Parathyroid adenoma (tissue), 2 donors: ENCODE measurements at regions not wholly inside any gene's neighbourhood (a gene's known extent, or its start where the extent isn't known, plus 50 kb on each side); places are given as distances from the start of the nearest gene placed in this dataset.

Experiments used
- H2AFZ ChIP-seq: fragments of 300-600 bp; sonication (generic); one replicate; pipeline ENCODE4 v1.7.0; 2017; ENCODE audit warnings: antibody characterized with exemption, mild to moderate bottlenecking
- H3K27ac ChIP-seq: fragments of 300-600 bp; sonication (generic); one replicate; pipeline ENCODE4 v1.7.0; 2017
- H3K27me3 ChIP-seq: fragments of 300-600 bp; sonication (generic); one replicate; pipeline ENCODE4 v1.7.0; 2017; ENCODE audit warnings: low read length; ENCODE audit not compliant: control insufficient read depth, insufficient read depth
- H3K36me3 ChIP-seq: fragments of 300-600 bp; sonication (generic); one replicate; pipeline ENCODE4 v1.7.0; 2017; ENCODE audit warnings: low read length; ENCODE audit not compliant: control insufficient read depth, insufficient read depth
- H3K4me1 ChIP-seq: fragments of 300-600 bp; sonication (generic); one replicate; pipeline ENCODE4 v1.7.0; 2017; ENCODE audit warnings: control low read depth
- H3K4me2 ChIP-seq: fragments of 300-600 bp; sonication (generic); one replicate; pipeline ENCODE4 v1.7.0; 2017; ENCODE audit warnings: low read length
- H3K4me3 ChIP-seq: fragments of 300-600 bp; sonication (generic); one replicate; pipeline ENCODE4 v1.7.0; 2017; ENCODE audit warnings: low read depth, low read length
- H3K79me2 ChIP-seq: fragments of 300-600 bp; sonication (generic); one replicate; pipeline ENCODE4 v1.7.0; 2017; ENCODE audit warnings: control low read depth
- H3K9ac ChIP-seq: fragments of 300-600 bp; sonication (generic); one replicate; pipeline ENCODE4 v1.7.0; 2017; ENCODE audit warnings: mild to moderate bottlenecking
- H3K9me3 ChIP-seq: fragments of 300-600 bp; sonication (generic); one replicate; pipeline ENCODE4 v1.7.0; 2017; ENCODE audit warnings: low read length; ENCODE audit not compliant: control insufficient read depth
- TF ChIP-seq, protein P1 (sequence below): fragments of 300-600 bp; sonication (generic); IDR thresholded peaks from one replicate; pipeline ENCODE4 v1.7.0; 2017; ENCODE audit warnings: antibody characterized with exemption, mild to moderate bottlenecking
- donor health status: primary hyperparathyroidism.

DNA sequence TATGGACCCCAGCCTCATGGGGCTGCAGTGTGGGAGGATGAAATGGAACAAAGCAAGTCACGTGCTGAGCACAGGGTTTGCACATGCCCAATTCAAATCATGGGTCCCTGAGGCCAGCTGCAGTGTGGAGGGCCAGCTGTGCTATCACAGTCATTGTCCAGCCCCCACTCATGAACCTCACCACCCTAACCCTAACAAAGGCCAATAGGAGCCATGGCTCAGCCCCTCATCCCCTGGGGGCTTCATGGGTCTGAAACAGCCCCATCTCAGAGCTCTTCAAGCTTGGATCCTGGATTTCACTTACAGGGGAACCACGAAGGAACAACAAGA, 125.6 kb upstream of the MAFB start:
- Histone ChIP-seq H3K4me3 (no peak overlapping the region), H2AFZ (no peak overlapping the region), H3K4me1 (no peaks in the 10 kb centered on the region), H3K9me3 (no peaks in the 10 kb centered on the region), H3K27me3 (no peaks in the 10 kb centered on the region), H3K79me2 (no peaks in the 10 kb centered on the region), H3K36me3 (no peaks in the 10 kb centered on the region), H3K27ac (no peak overlapping the region), H3K4me2 (no peak overlapping the region), H3K9ac (no peak overlapping the region)
- TF ChIP-seq, protein P1, sequence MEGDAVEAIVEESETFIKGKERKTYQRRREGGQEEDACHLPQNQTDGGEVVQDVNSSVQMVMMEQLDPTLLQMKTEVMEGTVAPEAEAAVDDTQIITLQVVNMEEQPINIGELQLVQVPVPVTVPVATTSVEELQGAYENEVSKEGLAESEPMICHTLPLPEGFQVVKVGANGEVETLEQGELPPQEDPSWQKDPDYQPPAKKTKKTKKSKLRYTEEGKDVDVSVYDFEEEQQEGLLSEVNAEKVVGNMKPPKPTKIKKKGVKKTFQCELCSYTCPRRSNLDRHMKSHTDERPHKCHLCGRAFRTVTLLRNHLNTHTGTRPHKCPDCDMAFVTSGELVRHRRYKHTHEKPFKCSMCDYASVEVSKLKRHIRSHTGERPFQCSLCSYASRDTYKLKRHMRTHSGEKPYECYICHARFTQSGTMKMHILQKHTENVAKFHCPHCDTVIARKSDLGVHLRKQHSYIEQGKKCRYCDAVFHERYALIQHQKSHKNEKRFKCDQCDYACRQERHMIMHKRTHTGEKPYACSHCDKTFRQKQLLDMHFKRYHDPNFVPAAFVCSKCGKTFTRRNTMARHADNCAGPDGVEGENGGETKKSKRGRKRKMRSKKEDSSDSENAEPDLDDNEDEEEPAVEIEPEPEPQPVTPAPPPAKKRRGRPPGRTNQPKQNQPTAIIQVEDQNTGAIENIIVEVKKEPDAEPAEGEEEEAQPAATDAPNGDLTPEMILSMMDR: no peak

DNA sequence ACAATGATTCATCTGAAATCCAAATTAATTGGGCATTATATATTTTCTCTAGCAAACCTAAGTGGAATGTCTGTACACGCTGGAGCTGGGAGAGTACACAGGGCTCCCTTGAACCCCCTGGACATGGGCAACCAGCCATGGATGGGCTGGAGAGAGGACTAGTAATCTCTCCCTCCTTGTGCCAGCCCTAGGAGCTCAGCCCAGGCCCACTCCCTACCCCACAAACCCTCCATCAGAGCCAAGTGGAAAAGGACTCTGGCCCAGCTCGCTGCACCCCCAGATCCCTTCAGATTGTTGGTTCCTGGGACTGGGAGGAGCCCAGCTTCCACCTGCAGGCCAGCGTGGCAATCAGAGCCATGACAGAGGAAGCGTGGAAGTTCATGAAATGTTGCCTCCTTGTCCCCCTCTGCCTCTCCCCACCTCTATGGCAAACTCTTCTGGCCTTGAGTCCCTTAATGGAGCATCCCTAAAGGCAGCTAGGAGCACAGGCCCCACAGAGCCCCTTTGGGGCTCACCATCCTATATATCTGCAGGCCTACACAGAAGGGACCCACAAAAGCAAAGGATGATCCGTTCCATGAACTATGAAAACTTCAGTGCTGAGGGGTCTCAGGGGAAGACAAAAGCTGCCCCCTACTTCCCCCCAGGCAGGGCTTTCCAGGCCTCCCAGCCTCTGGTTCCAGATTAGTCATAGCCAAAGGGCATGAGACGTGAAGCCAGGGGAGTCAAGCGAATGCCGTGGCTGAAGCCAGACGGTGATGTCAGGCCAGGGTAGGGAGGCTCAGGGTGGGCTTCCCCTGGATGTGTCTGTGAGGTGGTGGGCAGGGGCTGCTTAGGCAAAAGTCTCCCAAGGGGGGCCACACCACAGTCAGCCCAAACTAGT, 126.4 kb upstream of the MAFB start:
- Histone ChIP-seq H3K36me3 (no peaks in the 10 kb centered on the region), H3K27ac (no peak overlapping the region), H3K4me1 (no peaks in the 10 kb centered on the region), H3K9me3 (no peaks in the 10 kb centered on the region), H3K4me2 (no peak overlapping the region), H3K79me2 (no peaks in the 10 kb centered on the region), H3K27me3 (no peaks in the 10 kb centered on the region), H3K4me3 (no peak overlapping the region), H3K9ac (no peak overlapping the region), H2AFZ (no peak overlapping the region)
- TF ChIP-seq, protein P1: no peak

DNA sequence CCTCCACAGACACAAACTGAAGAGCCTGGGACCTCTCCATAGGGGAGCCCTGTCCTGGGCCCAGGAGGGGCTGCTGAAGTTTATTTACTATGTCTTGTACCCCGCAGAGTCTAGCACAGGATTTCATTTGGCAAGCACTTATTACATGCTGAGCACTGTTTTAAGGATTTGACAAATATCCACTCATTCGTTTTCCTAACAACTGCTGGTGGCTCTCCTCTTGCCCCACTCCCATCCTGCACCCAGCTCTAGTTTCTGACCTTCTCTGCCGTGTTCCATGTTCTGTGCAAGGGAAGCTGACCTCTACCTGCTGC, 127.0 kb upstream of the MAFB start:
- TF ChIP-seq, protein P1: no peak
- Histone ChIP-seq H3K9me3 (no peaks in the 10 kb centered on the region), H3K79me2 (no peaks in the 10 kb centered on the region), H3K27me3 (no peaks in the 10 kb centered on the region), H2AFZ (no peak overlapping the region), H3K4me3 (no peak overlapping the region), H3K4me1 (no peaks in the 10 kb centered on the region), H3K36me3 (no peaks in the 10 kb centered on the region), H3K27ac (no peak overlapping the region), H3K4me2 (no peak overlapping the region), H3K9ac (no peak overlapping the region)

DNA sequence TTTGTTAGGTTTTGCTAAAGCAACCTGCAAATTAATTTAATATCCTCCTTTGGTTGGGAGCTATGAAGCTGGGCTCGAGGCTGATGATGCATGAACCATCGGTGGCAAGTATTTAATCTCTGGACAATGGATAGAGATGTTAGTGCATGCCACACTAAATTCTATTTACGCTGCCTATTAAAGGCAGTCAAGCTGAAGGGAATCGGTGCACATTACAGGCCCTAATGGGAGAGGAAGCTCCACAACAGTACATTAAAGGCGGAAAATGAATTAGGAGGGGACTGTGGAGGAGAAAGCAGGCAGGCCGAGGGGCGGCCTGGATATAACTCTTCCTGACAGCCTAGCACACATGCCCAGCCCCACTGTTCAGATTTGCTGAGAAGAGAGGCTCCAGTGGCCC, 132.4 kb upstream of the MAFB start:
- Histone ChIP-seq H3K79me2 (no peaks in the 10 kb centered on the region), H3K9ac (no peak overlapping the region), H3K27me3 (no peaks in the 10 kb centered on the region), H3K4me2 (no peak overlapping the region), H3K36me3 (no peaks in the 10 kb centered on the region), H3K4me1 (no peaks in the 10 kb centered on the region), H3K4me3 (no peak overlapping the region), H2AFZ (no peak overlapping the region), H3K9me3 (no peaks in the 10 kb centered on the region), H3K27ac (no peak overlapping the region)
- TF ChIP-seq, protein P1: no peak

DNA sequence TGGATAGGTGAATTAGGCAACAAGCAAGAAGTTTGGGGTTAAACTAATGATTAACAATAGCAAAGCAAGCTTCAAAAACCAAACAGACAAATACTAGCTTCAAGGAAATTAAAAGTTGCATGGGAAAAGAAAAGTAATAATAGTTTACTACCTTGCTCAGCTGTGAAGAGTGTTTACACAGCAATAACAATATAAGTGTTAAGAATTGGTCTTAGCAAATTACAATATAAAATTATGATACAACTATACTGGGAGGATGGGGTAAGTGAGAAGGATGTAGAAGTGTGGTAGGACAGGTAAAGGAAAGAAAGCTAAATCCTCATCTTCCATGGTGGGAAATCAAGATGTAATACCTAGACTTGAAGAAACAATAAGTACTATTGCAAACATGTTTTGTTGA, 137.7 kb upstream of the MAFB start:
- no peaks in the 10 kb centered on the region for H3K36me3 ChIP-seq
- no peak overlapping the region for H3K9ac ChIP-seq
- H3K27ac ChIP-seq: no peak overlapping the region
- H3K79me2 ChIP-seq: no peaks in the 10 kb centered on the region
- no peak overlapping the region for H3K4me2 ChIP-seq
- no peaks in the 10 kb centered on the region for H3K9me3 ChIP-seq
- no peak overlapping the region for H2AFZ ChIP-seq
- no peak overlapping the region for H3K4me3 ChIP-seq
- H3K27me3 ChIP-seq: no peaks in the 10 kb centered on the region
- no peaks in the 10 kb centered on the region for H3K4me1 ChIP-seq
- TF ChIP-seq, protein P1: no peak
